Colon (tissue), 2 donors: ENCODE measurements at regions not wholly inside any gene's neighbourhood (a gene's known extent, or its start where the extent isn't known, plus 50 kb on each side); places are given as distances from the start of the nearest gene placed in this dataset.

Experiments used
- FAIRE-seq: peaks from 2 replicates; lab custom pipeline; 2012; peaks lifted over from hg19 to GRCh38; lab: Jason Lieb, UNC
- donor health status: control.
- donor health status: control.

- no peak for FAIRE-seq
Measured at GRCh38 chr12:92535961-92536360, 166.8 kb upstream of the PLEKHG7 start.

- FAIRE-seq = no peak
Measured at GRCh38 chr12:92533280-92533890, 169.4 kb upstream of the PLEKHG7 start.

- no peak for FAIRE-seq
Measured at GRCh38 chr12:92530706-92531105, 172.1 kb upstream of the PLEKHG7 start.

GRCh38 chr12:92529944-92530343 lies 172.8 kb upstream of the PLEKHG7 start:
- no peak for FAIRE-seq

- FAIRE-seq = no peak
Measured at GRCh38 chr12:92528586-92528985, 174.2 kb upstream of the PLEKHG7 start.

- no peak for FAIRE-seq
Measured at GRCh38 chr12:92528097-92528496, 174.7 kb upstream of the PLEKHG7 start.

GRCh38 chr12:92524489-92524888 lies 178.3 kb upstream of the PLEKHG7 start:
- FAIRE-seq = no peak

GRCh38 chr12:92520511-92520910 lies 182.3 kb upstream of the PLEKHG7 start:
- FAIRE-seq = no peak

GRCh38 chr12:92519284-92519683 lies 183.5 kb upstream of the PLEKHG7 start:
- FAIRE-seq = no peak

- FAIRE-seq = no peak
Measured at GRCh38 chr12:92518071-92518470, 184.7 kb upstream of the PLEKHG7 start.

- FAIRE-seq = no peak
Measured at GRCh38 chr12:92516277-92516600, 186.6 kb upstream of the PLEKHG7 start.

- no peak for FAIRE-seq
Measured at GRCh38 chr12:92513231-92513730, 189.5 kb upstream of the PLEKHG7 start.

- FAIRE-seq = no peak
Measured at GRCh38 chr12:92511786-92512185, 191.0 kb upstream of the PLEKHG7 start.

- no peak for FAIRE-seq
Measured at GRCh38 chr12:92509156-92509738, 193.5 kb upstream of the PLEKHG7 start.

- no peak for FAIRE-seq
Measured at GRCh38 chr12:92506891-92507290, 195.9 kb upstream of the PLEKHG7 start.

GRCh38 chr12:92506460-92506859 lies 196.3 kb upstream of the PLEKHG7 start:
- FAIRE-seq = no peak

- FAIRE-seq = no peak
Measured at GRCh38 chr12:92505254-92506231, 197.2 kb upstream of the PLEKHG7 start.

GRCh38 chr12:92504594-92504981 lies 198.2 kb upstream of the PLEKHG7 start:
- no peak for FAIRE-seq

GRCh38 chr12:92503971-92504593 lies 198.7 kb upstream of the PLEKHG7 start:
- no peak for FAIRE-seq

- no peak for FAIRE-seq
Measured at GRCh38 chr12:92503029-92503931, 199.5 kb upstream of the PLEKHG7 start.

- FAIRE-seq = no peak
Measured at GRCh38 chr12:92502417-92503028, 200.3 kb upstream of the PLEKHG7 start.
